Activated CD8-positive, alpha-beta memory T cell treated with anti-CD3 and anti-CD28 coated beads for 48 hours (primary cell): ENCODE measurements at regions not wholly inside any gene's neighbourhood (a gene's known extent, or its start where the extent isn't known, plus 50 kb on each side); places are given as distances from the start of the nearest gene placed in this dataset.
"Not testable (repeated sequence)": the region's sequence is repeated elsewhere in the genome, so short reads cannot be mapped to it uniquely, and the experiment has no call there.

Source experiments
- DNase-seq, 3 experiments: peaks; one replicate each; pipeline ENCODE4 v3.0.0-alpha.2; 2020; ENCODE audit warnings: low read depth in 2 of 3, low spot score in 2 of 3

GRCh38 chr2:210730672-210731071 lies 174.3 kb downstream of the CPS1 start:
- no peak for DNase-seq

DNA sequence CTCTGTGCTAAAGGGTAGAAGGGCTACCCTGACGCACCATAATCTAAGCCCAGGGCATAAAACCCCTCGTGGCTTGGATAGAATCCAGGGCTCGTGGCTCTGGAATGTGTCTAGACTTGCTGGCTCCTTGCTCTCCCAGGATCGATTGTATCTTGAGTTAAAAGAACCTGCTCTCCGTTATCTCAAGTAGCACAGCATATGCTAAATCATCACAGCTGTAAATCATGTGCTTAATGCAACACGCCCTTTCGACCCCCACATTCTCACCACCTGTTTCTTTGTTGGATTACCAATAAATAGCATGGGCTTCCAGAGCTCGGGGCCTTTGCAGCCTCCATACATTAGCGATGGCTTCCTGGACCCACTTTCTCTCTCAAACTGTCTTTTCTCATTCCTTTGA lies 190.4 kb downstream of the CPS1 start:
- DNase-seq: not testable (repeated sequence)

- no peak for DNase-seq
Observed at GRCh38 chr2:210752532-210752931, 196.1 kb downstream of the CPS1 start.

GRCh38 chr2:210753386-210753785 lies 197.0 kb downstream of the CPS1 start:
- DNase-seq: no peak

GRCh38 chr2:210756855-210757254 lies 200.5 kb downstream of the CPS1 start:
- no peak for DNase-seq

DNA sequence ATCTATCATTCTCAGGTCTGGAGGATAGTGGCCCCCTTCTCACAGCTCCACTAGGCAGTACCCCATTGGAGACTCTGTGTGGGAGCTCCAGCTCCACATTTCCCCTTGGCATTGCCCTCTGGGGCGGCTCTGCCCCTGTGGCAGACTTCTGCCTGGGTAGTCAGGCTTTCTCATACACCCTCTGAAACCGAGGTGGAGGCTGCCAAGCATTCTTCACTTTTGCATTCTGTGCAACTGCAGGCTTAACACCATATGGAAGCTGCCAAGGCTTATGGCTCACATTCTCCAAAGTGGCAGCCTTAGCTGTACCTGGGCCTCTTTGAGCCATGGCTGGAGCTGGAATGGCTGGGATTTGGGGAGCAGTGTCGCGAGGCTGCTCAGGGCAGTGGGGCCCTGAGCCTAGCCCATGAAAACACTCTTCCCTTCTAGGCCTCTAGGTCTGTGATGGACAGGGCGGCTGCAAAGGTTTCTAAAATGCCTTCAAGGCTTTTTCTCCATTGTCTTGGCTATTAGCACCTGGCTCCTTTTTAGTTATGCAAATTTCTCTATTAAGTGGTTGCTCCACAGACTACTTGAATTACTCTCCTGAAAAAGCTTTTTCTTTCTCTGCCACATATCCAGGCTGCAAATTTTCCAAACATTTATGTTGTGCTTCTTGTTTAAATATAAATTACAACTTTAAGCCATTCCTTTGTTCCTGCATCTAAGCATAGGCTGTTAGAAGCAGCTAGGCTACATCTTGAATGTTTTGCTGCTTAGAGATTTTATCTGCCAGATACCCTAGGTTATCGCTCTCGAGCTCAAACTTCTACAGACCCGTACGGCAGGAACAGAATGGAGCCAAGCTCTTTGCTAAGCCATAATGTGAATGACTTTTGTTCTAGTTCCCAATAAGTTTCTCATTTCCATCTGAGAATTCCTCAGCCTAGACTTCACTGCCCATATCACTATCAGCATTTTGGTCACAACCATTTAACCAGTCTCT lies 206.5 kb downstream of the CPS1 start:
- DNase-seq: no peak

- no peak for DNase-seq
Observed at GRCh38 chr2:210768329-210768910, 212.0 kb downstream of the CPS1 start.

DNA sequence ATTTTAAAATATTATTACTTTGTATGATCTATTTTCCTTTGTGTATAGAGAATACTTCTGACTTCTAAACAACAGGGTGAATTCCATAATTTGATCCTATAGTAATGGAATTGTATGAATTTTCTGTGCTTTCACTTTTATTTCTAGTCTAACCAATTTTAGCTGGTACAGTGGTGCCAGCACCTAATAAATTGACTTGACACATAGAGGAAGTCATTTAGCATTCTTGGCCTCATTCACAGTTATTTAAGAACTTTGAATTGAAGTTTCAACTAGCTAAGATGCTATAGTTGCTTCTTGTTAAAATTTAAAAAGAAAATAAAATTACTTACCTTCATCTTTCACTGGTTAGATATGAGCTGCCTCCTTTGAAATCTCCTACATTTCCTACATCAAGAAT lies 220.4 kb downstream of the CPS1 start:
- no peak for DNase-seq

- no peak for DNase-seq
Observed at GRCh38 chr2:210782222-210782621, 225.8 kb downstream of the CPS1 start.

DNA sequence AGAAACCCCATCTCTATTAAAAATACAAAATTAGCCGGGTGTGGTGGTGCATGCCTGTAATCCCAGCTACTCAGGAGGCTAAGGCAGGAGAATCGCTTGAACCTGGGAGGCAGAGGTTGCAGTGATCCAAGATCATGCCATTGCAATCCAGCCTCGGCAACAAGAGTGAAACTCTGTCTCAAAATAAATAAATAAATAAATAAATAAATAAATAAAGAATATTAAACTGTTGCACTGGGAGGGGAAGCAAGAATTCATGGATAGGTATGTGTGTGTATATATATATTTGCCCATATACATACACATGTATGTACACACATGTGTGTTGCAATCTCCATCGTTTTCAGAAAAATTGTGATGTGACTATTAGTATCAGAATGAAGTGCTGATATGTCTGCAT lies 231.4 kb downstream of the CPS1 start:
- DNase-seq: not testable (repeated sequence)

DNA sequence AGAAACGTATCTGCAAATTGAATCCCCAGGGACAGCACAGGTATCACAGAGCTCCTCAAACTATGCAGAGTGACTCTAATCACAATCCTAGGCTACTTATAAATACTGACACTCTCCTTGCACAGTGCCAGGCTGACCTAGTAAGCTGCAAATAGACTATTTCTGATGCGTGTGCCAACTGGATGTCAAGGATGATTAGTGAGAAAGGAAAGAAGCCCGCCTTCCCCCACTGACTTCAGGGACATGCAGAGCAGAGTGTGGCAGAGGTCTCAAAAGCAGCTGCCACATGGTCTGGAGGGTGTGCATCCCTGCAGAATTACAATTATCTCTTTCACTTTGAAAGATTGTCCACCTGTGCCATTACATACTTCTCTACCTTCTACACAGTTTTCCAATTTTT lies 235.6 kb downstream of the CPS1 start:
- no peak for DNase-seq

DNA sequence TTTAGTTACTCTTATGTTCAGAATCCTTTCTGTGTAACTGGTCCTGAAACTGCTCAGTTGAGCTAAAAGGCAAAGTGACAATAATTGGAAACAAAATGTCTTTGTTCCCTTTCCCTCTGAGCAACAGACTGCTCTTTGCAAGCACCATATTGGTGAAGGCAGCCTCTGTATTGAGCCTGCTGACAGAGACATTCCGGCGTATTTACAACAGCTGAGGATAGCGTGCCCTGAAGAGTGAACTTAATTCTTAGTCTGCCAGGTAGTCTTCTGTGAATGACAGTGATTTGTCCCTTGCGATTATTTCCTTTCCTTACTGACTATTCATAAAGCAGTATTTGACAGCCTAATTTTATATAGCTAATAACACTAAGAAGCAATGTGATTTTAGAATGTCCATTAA lies 239.1 kb downstream of the CPS1 start:
- no peak for DNase-seq

DNA sequence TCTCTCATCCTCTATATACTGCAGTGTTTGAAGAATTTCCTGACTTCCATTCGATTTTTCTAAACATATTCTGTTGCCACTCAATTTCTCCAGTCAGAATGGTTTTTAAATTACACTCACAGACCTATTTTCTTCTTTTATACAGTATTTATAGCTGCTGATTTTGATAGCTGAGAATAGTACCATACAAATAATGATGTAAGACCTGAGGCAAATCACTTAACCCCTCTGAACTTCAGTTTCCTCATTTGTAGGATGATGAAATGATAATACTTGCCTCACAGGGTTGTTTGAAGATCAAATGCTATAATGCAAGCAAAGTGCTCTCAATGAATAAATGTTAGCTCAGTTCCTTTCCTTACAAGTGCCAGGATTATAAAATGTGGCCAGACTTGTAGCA lies 241.8 kb downstream of the CPS1 start:
- DNase-seq: no peak

GRCh38 chr2:210814251-210815025 lies 258.0 kb downstream of the CPS1 start:
- no peak for DNase-seq

DNA sequence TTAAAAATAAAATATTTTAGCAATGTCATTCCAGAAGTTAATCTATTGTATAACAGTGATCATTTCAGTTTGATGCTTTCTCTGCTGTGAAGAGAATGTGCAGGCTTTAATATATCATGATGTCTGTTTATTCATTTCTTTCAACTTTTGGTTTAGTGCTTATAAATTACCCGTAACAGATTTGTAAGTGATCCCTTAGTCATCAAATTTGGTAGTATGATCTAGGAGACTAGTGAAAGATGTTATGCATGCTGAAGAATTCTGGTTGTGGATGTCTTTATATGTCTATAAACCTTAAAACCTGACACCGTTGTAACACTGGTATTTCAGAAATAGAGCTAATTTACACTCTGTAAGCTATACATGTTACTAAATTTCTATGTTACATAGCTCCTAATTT lies 260.4 kb downstream of the CPS1 start:
- DNase-seq: no peak

DNA sequence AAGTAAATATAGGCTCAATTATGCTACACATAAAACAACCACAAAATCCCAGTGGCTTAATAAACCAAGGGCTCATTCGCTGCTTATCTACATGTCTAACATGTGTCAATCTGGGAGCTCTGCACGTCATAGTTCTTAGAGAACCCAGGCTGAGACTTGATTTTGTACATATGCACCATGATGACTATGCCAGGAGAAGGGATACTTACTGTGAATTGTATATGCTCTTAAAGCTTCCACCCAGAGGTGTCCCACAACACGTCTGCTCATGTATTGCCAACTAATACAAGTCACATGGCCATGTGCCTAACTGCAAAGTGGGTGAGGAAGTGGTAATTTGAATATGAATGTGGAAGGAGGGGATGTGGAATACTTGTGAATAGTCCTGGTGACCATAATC lies 262.1 kb downstream of the CPS1 start:
- DNase-seq: no peak

DNA sequence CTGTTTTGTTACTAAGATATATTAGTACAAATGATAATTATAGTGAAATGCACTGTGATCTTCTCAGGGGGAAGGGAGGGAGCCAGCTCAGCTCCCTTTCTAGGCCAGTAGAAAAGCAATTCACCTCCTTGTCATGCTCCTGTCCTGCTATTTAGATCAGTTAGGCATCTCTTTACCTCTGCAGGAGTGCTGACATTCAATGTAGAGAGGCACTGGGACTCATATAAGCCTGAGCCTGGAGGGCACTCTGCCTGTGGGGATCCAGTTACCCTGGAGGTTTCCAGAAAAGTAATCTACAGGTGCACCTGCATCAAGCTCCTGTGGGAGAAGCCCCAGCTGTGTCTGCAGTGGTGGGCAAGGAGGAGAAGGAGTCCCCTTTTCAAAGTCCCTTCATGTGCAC lies 277.0 kb downstream of the CPS1 start:
- DNase-seq: no peak

GRCh38 chr2:210839034-210839433 lies 282.6 kb downstream of the CPS1 start:
- DNase-seq: no peak

DNA sequence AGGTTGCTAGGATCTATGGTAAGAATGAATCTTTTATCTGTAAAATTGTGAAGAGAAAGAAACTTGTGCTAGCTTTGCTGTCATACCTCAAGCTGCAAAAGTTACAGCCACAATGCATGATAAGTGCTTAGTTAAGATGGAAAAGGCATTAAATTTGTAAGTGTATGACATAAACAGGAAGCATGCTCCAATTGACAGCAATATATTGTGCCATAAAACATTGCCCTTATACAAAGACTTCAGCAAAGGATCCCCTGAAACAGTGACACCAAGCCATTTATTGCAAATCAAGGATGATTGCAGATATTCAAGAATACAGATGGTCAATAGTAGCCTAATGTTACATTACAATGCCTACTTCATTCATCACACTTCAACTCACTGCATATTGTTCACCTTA lies 283.1 kb downstream of the CPS1 start:
- no peak for DNase-seq

DNA sequence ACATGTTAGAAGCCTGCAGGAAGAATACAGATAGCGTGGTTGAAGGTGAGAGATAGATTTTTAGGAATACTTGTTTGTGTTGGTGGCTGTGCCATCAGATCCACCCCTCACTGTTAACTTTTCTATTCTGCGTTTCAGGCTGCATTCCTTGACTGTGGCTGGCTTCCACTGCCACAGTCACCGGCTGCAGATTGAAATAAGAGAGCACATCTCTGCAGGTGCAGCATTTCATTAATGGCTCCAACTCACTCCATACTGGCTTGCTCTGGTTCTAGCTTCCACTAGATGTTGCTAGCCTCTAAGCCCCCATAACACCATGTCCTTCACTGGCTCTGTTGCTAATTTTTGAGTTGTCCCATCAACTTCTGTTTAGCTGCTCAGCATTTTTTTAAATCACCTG lies 286.5 kb downstream of the CPS1 start:
- DNase-seq: no peak

GRCh38 chr2:210844016-210844415 lies 287.6 kb downstream of the CPS1 start:
- no peak for DNase-seq

- DNase-seq: no peak
Observed at GRCh38 chr2:210859314-210859713, 302.9 kb downstream of the CPS1 start.
